ENCODE measurements at regions not wholly inside any gene's neighbourhood (a gene's known extent, or its start where the extent isn't known, plus 50 kb on each side); places are given as distances from the start of the nearest gene placed in this dataset.

DNA sequence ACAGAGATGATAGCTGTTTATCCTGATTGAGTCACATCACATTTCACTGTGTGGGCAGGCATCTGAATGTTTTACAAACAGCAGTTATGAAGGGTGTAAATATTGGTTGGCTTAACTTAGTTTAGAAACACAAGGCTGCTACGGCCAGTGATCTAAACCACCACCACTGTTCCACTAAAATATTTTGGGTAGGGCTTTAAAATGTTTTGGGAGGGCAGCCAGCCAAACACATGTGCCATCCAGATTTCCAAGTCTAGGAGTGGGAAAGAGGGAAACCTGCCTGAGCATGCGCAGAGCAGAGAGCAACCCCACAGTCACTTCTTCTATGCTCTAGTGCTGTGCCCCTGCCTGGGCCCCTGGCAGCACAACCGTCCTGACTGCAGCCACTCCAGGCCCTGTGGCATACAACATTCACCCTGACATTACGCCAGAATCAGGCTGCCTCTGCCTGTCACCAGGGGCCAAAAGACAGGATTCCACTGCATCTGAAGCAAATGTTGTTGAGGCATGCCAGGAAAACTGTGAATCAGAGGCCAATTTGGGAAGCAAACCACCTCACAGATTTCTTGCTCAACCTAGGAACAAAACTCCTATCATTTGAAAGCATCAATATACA, 74.8 kb upstream of the COL5A2 start:
- no peaks in the 10 kb centered on the region for H3K36me3 Mint-ChIP-seq (ENCODE audit: low read depth)
- no peaks in the 10 kb centered on the region for H3K9me3 Mint-ChIP-seq
- CTCF ChIA-PET, result no interaction called here
- intact Hi-C loops (cut with DNase I, micrococcal nuclease), result no loop called here
- H3K27me3 Mint-ChIP-seq, result no peaks in the 10 kb centered on the region
- TF ChIP-seq, protein P1, sequence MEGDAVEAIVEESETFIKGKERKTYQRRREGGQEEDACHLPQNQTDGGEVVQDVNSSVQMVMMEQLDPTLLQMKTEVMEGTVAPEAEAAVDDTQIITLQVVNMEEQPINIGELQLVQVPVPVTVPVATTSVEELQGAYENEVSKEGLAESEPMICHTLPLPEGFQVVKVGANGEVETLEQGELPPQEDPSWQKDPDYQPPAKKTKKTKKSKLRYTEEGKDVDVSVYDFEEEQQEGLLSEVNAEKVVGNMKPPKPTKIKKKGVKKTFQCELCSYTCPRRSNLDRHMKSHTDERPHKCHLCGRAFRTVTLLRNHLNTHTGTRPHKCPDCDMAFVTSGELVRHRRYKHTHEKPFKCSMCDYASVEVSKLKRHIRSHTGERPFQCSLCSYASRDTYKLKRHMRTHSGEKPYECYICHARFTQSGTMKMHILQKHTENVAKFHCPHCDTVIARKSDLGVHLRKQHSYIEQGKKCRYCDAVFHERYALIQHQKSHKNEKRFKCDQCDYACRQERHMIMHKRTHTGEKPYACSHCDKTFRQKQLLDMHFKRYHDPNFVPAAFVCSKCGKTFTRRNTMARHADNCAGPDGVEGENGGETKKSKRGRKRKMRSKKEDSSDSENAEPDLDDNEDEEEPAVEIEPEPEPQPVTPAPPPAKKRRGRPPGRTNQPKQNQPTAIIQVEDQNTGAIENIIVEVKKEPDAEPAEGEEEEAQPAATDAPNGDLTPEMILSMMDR (IDR thresholded peaks at IDR 0.05), result no peak
- no peak overlapping the region for H3K4me3 Mint-ChIP-seq
- H3K27ac Mint-ChIP-seq, result no peak overlapping the region
- H3K36me3 ChIP-seq (ENCODE audit: insufficient read depth, low read length), result no peaks in the 10 kb centered on the region
- H3K4me1 Mint-ChIP-seq (ENCODE audit: low read depth), result no peaks in the 10 kb centered on the region
- no peak overlapping the region for H3K4me3 ChIP-seq (ENCODE audit: low read length)
- POLR2A ChIA-PET, result no interaction called here
- no peaks in the 10 kb centered on the region for H3K9me3 ChIP-seq (ENCODE audit: control insufficient read depth in 1 of 2, insufficient read depth in 1 of 2, low read length in 2 of 2)
- H3K27me3 ChIP-seq (ENCODE audit: control insufficient read depth in 1 of 2, insufficient read depth in 2 of 2, low read length in 2 of 2), result no peaks in the 10 kb centered on the region
- DNase-seq (no peak), ATAC-seq (ENCODE audit: poor library complexity) (no peak)
- H3K4me1 ChIP-seq (ENCODE audit: insufficient read depth, low read length), result no peaks in the 10 kb centered on the region
- no peak overlapping the region for H3K27ac ChIP-seq (ENCODE audit: low read depth in 1 of 2, low read length in 2 of 2)

DNA sequence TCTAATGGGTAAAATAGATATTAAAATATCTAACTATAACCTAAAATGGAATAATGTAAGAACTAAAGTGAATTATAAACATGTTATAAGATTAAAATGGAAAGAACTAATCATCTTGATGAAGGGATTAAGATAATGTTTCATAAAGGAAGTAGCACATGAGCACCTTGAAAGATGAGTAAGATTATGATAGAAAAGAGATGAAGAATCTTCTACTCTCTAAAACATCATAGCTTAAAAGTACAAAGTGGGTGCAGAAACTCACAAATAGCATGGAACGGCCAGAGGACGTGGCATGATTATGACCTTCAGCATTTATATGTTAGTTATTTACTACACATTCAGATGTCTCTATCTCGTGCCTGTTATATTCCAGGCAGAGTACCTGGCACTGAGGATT, 76.2 kb upstream of the COL5A2 start:
- Mint-ChIP-seq H3K4me3 (no peak overlapping the region), H3K27me3 (no peaks in the 10 kb centered on the region), H3K9me3 (no peaks in the 10 kb centered on the region), H3K4me1 (ENCODE audit: low read depth) (peaks cover 7% of the 10 kb centered on the region), H3K36me3 (ENCODE audit: low read depth) (no peaks in the 10 kb centered on the region), H3K27ac (no peak overlapping the region)
- Histone ChIP-seq H3K27ac (ENCODE audit: low read depth in 1 of 2, low read length in 2 of 2) (no peak overlapping the region), H3K9me3 (ENCODE audit: control insufficient read depth in 1 of 2, insufficient read depth in 1 of 2, low read length in 2 of 2) (no peaks in the 10 kb centered on the region), H3K4me1 (ENCODE audit: insufficient read depth, low read length) (no peaks in the 10 kb centered on the region), H3K4me3 (ENCODE audit: low read length) (no peak overlapping the region), H3K36me3 (ENCODE audit: insufficient read depth, low read length) (no peaks in the 10 kb centered on the region), H3K27me3 (ENCODE audit: control insufficient read depth in 1 of 2, insufficient read depth in 2 of 2, low read length in 2 of 2) (no peaks in the 10 kb centered on the region)
- CTCF ChIA-PET, result no interaction called here
- POLR2A ChIA-PET, result no interaction called here
- TF ChIP-seq, protein P1 (IDR thresholded peaks at IDR 0.05), result no peak
- DNase-seq, result no peak
- intact Hi-C loops (cut with DNase I, micrococcal nuclease), result no loop called here
- ATAC-seq (ENCODE audit: poor library complexity), result no peak

DNA sequence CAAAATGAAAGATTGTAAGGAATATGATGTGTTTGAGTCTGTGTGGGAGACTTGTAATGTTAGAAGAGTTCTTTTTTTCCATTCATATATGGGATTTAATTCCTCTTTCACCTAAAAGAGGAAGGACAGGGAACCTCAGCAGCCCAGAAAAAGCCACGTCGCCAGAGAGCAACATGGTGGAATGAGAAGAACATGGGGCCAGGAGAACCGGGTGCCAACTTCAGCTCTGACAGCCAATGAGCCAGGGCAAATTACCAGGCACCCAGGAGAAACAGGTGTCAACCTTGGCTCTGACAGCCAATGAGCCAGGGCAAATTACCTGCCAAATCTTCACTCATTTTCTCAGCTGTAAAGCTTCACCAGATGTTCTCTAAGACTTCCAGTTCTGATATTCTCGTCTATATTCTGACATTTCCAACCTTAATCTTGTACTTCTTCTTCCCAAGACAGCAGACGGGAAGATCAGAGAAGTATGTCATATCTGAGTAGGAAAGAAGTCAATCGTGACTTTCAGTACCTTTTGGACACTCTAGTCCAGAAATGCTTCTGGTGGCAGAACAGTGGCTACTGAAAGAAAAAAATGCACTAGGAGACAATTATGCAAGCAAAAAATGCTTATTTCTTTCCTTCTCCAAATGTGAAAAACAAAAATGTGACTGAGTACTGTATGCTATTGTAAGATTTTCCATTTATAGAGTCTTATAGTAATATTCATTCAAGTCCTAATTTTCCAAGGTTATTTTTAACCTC, 79.2 kb upstream of the COL5A2 start:
- TF ChIP-seq, protein P1 (IDR thresholded peaks at IDR 0.05), result no peak
- H3K27me3 ChIP-seq (ENCODE audit: control insufficient read depth in 1 of 2, insufficient read depth in 2 of 2, low read length in 2 of 2), result no peaks in the 10 kb centered on the region
- no peak overlapping the region for H3K27ac Mint-ChIP-seq
- no peaks in the 10 kb centered on the region for H3K27me3 Mint-ChIP-seq
- no peaks in the 10 kb centered on the region for H3K36me3 ChIP-seq (ENCODE audit: insufficient read depth, low read length)
- ATAC-seq (ENCODE audit: poor library complexity), result no peak
- ChIA-PET POLR2A (no interaction called here), CTCF (no interaction called here)
- intact Hi-C loops (cut with DNase I, micrococcal nuclease), result no loop called here
- peaks cover 16% of the 10 kb centered on the region for H3K4me1 Mint-ChIP-seq (ENCODE audit: low read depth)
- no peak overlapping the region for H3K4me3 Mint-ChIP-seq
- H3K9me3 Mint-ChIP-seq, result no peaks in the 10 kb centered on the region
- no peaks in the 10 kb centered on the region for H3K36me3 Mint-ChIP-seq (ENCODE audit: low read depth)
- no peak overlapping the region for H3K27ac ChIP-seq (ENCODE audit: low read depth in 1 of 2, low read length in 2 of 2)
- no peak overlapping the region for H3K4me3 ChIP-seq (ENCODE audit: low read length)
- no peaks in the 10 kb centered on the region for H3K9me3 ChIP-seq (ENCODE audit: control insufficient read depth in 1 of 2, insufficient read depth in 1 of 2, low read length in 2 of 2)
- no peaks in the 10 kb centered on the region for H3K4me1 ChIP-seq (ENCODE audit: insufficient read depth, low read length)
- DNase-seq, result no peak

Data from CD4-positive, alpha-beta T cell (primary cell).